Stimulated activated CD4-positive, alpha-beta T cell treated with anti-CD3 and anti-CD28 coated beads, Interleukin-12 subunit alpha, Interleukin-12 subunit beta, amount 100 ng/mL, for 48 hours (primary cell): ENCODE measurements at regions not wholly inside any gene's neighbourhood (a gene's known extent, or its start where the extent isn't known, plus 50 kb on each side); places are given as distances from the start of the nearest gene placed in this dataset.

Experiments used
- DNase-seq, 3 donors: peaks; one replicate each; pipeline ENCODE4 v3.0.0-alpha.2; 2020; ENCODE audit warnings: low read depth in 2 of 3, low spot score in 1 of 3

DNA sequence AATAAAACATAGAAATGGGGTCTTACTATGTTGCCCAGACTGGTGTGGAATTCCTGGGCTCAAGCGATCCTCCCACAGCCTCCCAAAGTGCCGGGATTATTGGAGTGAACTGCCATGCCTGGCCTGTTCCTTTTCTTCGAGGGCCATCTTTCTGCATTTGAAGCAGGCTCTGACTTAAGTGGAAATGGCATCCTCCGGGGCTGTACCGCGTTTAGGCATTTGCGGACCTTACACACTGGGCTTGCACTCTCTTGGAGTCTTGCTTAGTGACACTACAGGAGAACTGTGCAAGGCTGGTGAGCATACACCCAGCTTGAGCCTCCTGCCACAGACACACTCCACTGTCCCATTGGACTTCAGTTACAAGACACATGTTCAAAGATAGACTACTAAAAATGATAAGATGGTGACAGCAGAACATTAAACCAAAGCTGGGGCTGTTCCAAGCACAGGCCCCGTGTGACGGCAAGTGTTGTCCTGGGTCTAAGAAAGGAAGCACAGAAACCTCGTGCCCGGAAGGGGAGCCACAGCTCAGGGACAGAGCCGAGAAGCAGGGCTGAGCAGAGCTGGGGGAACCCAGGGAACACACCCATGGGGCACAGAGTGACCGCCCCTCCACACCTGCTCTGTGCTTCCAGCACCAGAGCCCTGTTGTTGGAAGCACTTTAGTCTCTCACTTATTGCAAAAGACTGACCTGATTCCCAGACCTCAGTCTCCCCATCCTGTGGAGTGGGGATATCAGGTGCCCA, 59.0 kb upstream of the SHANK2 start:
- no peak for DNase-seq

DNA sequence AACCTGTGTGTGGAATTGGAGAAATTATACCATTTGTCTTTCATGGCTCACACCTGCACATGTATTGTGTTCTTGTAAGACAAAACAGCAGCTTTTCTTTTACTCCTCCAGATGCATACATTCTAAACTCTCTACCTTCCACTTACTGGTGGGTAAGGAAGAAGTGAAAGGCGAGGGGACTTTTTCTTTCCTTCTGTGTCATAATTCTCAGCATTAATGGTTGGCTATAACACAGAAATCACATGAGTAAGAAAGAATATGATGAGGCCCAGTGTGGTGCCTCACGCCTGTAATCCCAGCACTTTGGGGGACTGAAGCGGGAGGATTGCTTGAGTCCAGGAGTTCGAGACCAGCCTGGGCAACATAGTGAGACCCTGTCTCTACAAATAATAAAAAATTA, 57.8 kb upstream of the SHANK2 start:
- DNase-seq, result no peak

DNA sequence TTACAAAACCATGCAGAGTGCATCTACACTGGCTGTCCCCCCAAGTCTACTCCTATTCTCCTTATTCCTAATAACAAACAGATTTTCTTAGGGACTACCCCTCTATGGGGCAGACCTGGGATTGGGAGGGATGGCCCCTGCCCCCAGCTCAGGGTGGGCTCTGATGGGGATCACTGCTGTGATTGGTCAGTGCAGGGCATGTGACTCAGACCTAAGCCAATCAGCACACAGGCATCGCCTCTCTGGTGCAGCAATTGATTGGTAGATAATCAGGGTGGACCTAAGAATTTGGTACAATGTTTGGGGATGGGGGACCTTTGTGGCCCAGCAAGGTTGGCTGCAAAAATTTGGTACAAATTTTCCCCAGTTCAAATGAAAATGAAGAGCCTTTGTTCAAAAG, 57.2 kb upstream of the SHANK2 start:
- DNase-seq, result no peak

DNA sequence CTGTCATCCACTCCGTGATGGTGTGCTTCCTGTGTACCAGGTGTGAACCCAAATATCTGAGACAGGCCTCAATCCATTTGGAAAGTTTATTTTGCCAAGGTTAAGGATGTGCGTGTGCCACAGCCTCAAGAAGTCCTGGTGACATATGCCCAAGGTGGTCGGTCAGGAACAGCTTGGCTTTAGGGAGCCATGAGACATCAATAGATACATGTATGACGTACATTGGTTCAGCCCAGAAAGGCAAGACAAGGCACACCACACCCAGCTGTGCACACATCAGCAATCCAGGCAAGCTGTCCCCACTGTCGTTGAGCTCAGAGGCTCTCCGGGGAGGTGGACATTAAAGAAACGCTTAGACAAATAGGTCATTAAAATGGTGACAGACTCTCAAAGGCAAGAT, 56.8 kb upstream of the SHANK2 start:
- no peak for DNase-seq

DNA sequence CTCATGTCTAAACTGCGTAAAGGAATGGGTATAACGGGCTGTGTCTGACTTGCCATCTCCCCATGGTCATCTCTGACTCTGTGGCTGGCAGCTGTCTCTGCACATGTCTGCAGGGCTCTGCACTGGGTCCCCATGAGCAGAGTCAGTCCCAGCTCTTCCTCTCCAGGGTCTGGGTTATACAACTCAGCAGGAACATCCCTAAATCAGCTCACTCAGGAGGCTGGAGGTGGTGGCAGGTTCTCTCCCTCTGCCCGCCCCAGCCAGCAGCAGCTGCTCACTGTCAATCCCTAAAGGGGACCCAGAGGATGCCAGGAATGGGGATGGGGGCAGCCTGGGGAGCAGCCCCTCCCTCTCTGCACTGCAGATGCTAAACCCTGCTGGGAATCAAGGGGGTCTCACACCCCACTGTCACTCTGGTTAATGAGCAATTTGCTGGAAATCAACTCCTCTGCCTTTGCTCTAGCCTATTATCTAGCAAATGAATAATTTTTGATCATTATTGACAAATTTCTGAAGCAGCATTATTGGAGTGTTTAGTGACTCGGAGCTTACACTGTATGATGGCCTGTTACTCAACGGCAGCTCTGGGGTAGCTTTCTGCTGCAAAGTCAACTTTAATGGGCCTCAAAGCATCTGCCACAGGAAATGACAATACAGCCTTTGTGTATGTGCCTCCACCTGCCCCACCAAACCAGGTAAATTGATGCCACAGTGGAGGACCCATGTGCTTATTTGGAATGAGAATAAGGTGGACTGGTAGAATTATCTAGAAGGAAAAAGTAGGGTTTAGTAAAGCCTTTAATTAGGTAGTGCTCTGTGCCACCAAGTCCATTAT, 55.7 kb upstream of the SHANK2 start:
- no peak for DNase-seq

DNA sequence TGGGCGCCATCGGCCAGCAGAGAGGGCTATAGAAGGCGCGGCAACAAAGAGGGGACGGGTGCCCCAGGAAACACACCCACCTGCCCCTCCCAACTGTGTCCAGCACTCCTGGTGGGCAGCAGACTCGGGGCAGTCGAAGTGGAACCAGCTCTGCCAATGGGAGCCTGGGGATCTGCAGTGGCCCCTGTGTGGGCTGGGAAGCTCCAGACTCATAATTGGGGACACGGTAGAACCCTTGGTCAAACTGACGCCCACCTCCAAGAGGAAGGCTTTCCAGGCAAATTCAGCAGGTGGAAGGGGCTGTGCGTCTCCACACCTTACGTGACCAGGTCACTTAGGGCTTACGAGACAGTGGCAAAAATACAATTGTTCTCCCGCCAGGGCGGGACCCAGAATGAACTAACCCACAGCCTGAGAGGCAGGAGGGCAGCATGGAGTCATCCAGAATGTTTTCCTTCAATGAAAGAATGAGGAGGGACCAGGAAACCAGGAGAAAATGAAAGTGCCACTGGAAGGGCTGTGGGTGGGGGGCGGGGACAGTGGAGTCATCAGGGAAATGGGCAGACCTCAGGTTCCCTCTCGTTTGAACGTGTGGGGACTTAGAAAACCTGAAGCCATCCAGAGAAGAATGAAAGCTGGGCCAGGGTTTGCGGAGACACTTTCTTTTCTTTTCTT, 53.2 kb upstream of the SHANK2 start:
- DNase-seq, result no peak

DNA sequence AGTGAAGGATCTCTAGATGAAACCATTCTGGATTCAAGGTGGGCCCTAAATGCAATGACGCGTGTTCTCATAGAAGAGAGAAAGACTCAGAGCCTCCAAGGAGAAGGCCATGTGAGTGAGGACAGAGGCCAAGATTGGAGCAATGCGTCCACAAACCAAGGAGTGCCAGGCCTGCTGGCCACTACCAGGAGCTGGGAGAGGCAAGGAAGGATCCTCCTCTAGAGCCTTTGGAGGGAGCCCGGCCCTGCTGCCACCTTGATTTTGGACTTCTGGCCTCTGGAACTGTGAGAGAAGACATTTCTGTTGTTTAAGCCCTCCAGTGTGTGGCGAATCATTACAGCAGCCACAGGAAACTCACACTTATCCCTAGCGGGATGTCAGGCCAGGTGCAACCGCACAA, 52.7 kb upstream of the SHANK2 start:
- DNase-seq, result no peak

DNA sequence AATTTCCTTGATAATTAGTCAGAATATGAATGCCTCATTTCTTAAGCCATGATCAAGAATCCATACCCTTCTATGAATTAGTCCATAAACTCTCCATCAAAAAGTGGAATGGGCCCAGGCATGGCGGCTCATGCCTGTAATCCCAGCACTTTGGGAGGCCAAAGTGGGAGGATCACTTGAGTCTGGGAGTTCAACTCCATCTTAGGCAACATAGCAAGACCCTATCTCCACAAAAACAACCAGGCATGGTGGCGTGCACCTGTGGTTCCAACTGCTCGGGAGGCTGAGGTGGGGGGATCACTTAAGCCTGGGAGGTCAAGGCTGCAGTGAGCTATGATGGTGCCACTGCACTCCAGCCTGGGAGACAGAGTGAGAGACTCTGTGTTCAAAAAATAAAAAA, 52.1 kb upstream of the SHANK2 start:
- DNase-seq, result no peak

DNA sequence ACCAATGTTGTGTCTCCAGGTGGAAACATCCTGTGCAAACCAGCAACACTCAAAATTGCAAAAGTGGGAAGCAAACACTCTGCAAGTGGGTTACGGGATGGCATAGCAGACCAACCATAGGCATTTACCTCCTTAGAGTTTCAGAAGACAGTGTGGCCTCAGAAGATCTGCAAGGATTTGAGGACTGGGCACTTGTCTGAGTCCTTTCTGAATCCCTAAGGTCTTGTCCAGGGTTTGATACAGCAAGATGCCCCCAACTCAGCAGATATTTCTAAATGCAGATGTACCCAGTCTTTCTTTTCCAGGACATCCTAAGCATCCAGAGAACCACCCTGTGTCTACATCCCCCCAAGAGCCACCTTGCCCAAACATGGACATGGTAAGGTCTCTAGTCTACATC, 51.7 kb upstream of the SHANK2 start:
- DNase-seq, result no peak

DNA sequence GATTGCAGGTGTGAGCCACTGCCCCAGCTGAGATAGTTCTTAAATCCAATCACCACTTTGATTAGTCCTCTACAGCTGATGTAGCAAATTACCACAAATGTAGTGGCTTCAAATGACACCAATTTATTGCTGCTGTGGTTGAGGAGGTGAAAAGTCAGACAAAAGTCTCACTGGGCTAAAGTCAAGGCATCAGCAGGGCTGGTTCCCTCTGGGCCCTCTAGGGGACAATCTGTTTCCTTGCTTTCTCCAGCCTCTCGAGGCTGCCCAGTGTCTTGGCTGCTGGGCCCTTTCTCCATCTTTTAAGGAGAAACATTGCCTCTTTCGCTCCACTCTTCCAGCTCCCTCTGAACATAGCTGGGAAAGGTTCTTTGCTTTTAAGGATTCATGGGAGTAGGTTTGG, 50.5 kb upstream of the SHANK2 start:
- DNase-seq, result no peak

DNA sequence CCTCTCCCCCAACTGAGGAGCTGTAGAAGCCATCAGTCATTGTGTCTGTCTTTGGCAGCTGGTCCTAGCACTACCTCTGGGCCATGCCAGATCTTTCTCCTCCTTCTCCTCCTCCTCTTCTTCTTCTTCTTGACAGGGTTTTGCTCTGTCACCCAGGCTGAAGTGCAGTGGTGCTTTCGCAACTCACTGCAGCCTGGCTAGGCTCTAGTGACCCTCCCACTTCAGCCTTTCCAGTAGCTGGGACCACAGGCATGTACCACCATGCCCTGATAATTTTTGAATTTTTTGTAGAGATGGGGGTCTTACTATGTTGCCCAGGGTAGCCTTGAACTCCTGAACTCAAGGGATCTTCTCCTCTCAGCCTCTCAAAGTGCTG, 50.1 kb upstream of the SHANK2 start:
- DNase-seq, result no peak
